ENCODE measurements at regions not wholly inside any gene's neighbourhood (a gene's known extent, or its start where the extent isn't known, plus 50 kb on each side); places are given as distances from the start of the nearest gene placed in this dataset.

GRCh38 chr6:120990866-120991265, 343.4 kb downstream of the TBC1D32 start:
- Histone ChIP-seq H3K36me3 (ENCODE audit: insufficient read depth) (no peaks in the 10 kb centered on the region), H3K79me2 (replicated peaks; ENCODE audit: insufficient read depth) (no peaks in the 10 kb centered on the region), H3F3A (replicated peaks; ENCODE audit: low read depth) (no peaks in the 10 kb centered on the region), H3K27ac (ENCODE audit: low read depth) (no peak overlapping the region), H3K9me2 (ENCODE audit: insufficient read depth) (no peaks in the 10 kb centered on the region), H3K4me3 (no peak overlapping the region), H3K4me2 (no peak overlapping the region), H3K27me3 (ENCODE audit: insufficient read depth) (no peaks in the 10 kb centered on the region), H4K20me1 (replicated peaks; ENCODE audit: insufficient read depth) (no peaks in the 10 kb centered on the region), H3K4me1 (ENCODE audit: insufficient read depth) (no peaks in the 10 kb centered on the region), H2AFZ (no peak overlapping the region)
- Mint-ChIP-seq H3K4me1 (no peaks in the 10 kb centered on the region), H3K27ac (no peak overlapping the region), H3K4me3 (no peak overlapping the region), H3K9me3 (no peaks in the 10 kb centered on the region), H3K36me3 (ENCODE audit: low read depth) (no peaks in the 10 kb centered on the region), H3K27me3 (ENCODE audit: insufficient read depth, low read depth, poor library complexity) (no peaks in the 10 kb centered on the region)
- TF ChIP-seq EZH2phosphoT487 (IDR thresholded peaks at IDR 0.05; ENCODE audit: unreplicated experiment) (no peak), NANOG (IDR thresholded peaks at IDR 0.05; ENCODE audit: borderline replicate concordance) (no peak)
- TF ChIP-seq, protein P1, sequence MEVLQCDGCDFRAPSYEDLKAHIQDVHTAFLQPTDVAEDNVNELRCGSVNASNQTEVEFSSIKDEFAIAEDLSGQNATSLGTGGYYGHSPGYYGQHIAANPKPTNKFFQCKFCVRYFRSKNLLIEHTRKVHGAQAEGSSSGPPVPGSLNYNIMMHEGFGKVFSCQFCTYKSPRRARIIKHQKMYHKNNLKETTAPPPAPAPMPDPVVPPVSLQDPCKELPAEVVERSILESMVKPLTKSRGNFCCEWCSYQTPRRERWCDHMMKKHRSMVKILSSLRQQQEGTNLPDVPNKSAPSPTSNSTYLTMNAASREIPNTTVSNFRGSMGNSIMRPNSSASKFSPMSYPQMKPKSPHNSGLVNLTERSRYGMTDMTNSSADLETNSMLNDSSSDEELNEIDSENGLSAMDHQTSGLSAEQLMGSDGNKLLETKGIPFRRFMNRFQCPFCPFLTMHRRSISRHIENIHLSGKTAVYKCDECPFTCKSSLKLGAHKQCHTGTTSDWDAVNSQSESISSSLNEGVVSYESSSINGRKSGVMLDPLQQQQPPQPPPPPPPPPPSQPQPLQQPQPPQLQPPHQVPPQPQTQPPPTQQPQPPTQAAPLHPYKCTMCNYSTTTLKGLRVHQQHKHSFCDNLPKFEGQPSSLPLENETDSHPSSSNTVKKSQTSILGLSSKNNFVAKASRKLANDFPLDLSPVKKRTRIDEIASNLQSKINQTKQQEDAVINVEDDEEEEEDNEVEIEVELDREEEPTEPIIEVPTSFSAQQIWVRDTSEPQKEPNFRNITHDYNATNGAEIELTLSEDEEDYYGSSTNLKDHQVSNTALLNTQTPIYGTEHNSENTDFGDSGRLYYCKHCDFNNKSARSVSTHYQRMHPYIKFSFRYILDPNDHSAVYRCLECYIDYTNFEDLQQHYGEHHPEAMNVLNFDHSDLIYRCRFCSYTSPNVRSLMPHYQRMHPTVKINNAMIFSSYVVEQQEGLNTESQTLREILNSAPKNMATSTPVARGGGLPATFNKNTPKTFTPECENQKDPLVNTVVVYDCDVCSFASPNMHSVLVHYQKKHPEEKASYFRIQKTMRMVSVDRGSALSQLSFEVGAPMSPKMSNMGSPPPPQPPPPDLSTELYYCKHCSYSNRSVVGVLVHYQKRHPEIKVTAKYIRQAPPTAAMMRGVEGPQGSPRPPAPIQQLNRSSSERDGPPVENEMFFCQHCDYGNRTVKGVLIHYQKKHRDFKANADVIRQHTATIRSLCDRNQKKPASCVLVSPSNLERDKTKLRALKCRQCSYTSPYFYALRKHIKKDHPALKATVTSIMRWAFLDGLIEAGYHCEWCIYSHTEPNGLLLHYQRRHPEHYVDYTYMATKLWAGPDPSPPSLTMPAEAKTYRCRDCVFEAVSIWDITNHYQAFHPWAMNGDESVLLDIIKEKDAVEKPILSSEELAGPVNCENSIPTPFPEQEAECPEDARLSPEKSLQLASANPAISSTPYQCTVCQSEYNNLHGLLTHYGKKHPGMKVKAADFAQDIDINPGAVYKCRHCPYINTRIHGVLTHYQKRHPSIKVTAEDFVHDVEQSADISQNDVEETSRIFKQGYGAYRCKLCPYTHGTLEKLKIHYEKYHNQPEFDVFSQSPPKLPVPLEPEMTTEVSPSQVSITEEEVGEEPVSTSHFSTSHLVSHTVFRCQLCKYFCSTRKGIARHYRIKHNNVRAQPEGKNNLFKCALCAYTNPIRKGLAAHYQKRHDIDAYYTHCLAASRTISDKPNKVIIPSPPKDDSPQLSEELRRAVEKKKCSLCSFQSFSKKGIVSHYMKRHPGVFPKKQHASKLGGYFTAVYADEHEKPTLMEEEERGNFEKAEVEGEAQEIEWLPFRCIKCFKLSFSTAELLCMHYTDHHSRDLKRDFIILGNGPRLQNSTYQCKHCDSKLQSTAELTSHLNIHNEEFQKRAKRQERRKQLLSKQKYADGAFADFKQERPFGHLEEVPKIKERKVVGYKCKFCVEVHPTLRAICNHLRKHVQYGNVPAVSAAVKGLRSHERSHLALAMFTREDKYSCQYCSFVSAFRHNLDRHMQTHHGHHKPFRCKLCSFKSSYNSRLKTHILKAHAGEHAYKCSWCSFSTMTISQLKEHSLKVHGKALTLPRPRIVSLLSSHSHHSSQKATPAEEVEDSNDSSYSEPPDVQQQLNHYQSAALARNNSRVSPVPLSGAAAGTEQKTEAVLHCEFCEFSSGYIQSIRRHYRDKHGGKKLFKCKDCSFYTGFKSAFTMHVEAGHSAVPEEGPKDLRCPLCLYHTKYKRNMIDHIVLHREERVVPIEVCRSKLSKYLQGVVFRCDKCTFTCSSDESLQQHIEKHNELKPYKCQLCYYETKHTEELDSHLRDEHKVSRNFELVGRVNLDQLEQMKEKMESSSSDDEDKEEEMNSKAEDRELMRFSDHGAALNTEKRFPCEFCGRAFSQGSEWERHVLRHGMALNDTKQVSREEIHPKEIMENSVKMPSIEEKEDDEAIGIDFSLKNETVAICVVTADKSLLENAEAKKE (CRISPR knock-in tag; IDR thresholded peaks at IDR 0.05): no peak
- no peak for DNase-seq (ENCODE audit: low spot score)
- no peak for ATAC-seq

DNA sequence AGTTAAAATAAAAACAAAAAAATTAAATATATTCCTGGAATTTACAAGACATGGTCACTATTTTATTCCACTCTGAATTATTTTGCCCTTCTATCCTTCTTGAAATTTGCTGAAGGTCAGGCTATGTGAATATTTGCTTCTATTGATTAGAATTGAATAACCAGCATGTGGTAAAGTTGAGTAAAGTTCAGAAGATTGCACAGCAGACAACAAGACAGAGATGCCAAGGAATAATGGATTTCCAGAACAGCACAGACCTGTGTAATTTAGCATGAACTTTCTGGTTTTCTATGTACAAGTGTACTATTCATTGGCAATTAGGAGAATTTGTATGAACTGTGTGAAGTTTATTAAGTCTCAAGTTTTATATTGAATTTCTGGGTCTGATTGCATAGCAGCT, 352.4 kb downstream of the TBC1D32 start:
- Histone ChIP-seq H3K4me2 (no peak overlapping the region), H3K4me3 (no peak overlapping the region), H4K20me1 (replicated peaks; ENCODE audit: insufficient read depth) (no peaks in the 10 kb centered on the region), H3K27me3 (ENCODE audit: insufficient read depth) (no peaks in the 10 kb centered on the region), H3F3A (replicated peaks; ENCODE audit: low read depth) (no peaks in the 10 kb centered on the region), H3K36me3 (ENCODE audit: insufficient read depth) (no peaks in the 10 kb centered on the region), H3K27ac (ENCODE audit: low read depth) (no peak overlapping the region), H3K4me1 (ENCODE audit: insufficient read depth) (no peaks in the 10 kb centered on the region), H3K79me2 (replicated peaks; ENCODE audit: insufficient read depth) (no peaks in the 10 kb centered on the region), H3K9me2 (ENCODE audit: insufficient read depth) (no peaks in the 10 kb centered on the region), H2AFZ (no peak overlapping the region)
- DNase-seq (ENCODE audit: low spot score) (no peak), ATAC-seq (no peak)
- no peak overlapping the region for H3K27ac Mint-ChIP-seq
- no peaks in the 10 kb centered on the region for H3K36me3 Mint-ChIP-seq (ENCODE audit: low read depth)
- no peak overlapping the region for H3K4me3 Mint-ChIP-seq
- no peaks in the 10 kb centered on the region for H3K4me1 Mint-ChIP-seq
- H3K9me3 Mint-ChIP-seq: no peaks in the 10 kb centered on the region
- no peaks in the 10 kb centered on the region for H3K27me3 Mint-ChIP-seq (ENCODE audit: insufficient read depth, low read depth, poor library complexity)
- no peak for TF ChIP-seq EZH2phosphoT487 (IDR thresholded peaks at IDR 0.05; ENCODE audit: unreplicated experiment)
- TF ChIP-seq, protein P1 (CRISPR knock-in tag; IDR thresholded peaks at IDR 0.05): no peak
- no peak for TF ChIP-seq POLR2AphosphoS5 (IDR thresholded peaks at IDR 0.05; ENCODE audit: low read depth)
